NOMO-1 treated with DMSO at 0.1 percent for 48 hours (cell line): ENCODE measurements at regions not wholly inside any gene's neighbourhood (a gene's known extent, or its start where the extent isn't known, plus 50 kb on each side); places are given as distances from the start of the nearest gene placed in this dataset.
"Not testable (repeated sequence)": the region's sequence is repeated elsewhere in the genome, so short reads cannot be mapped to it uniquely, and the experiment has no call there.

ENCODE experiments used
- DNase-seq: peaks from one replicate; lab custom pipeline; 2025; ENCODE audit not compliant: unreplicated experiment; lab: John Stamatoyannopoulos, UW

GRCh38 chr13:103931331-103931845 lies 865.2 kb upstream of the SLC10A2 start:
- DNase-seq: no peak

DNA sequence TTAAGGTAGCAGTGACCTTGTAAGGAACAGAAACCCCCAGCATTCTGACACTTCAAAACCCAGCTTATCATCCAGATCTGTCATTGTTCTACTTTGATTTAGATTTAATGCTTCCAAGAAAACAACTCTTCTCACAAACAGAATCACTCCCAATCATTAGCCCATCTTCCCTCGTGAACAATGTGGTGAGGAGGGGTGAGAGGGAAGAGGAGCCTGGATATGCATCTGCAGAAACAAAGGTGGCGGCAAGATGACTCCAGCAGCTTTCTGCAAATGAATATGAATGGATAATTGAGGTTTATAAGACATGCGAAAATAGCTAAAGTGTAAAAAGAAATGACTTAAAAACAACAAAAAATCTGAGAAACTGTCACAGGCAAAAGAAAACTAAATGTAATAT lies 859.9 kb upstream of the SLC10A2 start:
- no peak for DNase-seq

GRCh38 chr13:103908911-103909310 lies 842.7 kb upstream of the SLC10A2 start:
- DNase-seq: no peak

DNA sequence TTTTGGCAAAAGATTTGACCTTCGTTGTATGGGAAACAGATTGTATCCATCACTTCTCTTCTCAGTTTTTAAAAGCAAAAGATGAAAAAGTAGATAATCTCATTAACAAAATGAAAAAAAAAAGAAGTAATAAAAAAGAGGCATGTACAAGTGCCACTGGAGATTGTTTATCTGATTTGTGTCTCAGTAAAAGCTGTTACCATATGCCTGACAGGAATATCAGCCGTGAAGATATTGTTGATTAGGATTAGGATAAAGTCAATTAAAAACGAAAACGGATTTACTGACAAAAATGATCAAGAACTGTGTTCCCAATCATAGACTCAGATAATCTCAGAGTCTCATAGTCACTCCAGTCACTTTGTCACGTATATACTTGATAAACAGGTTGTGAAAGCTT lies 842.1 kb upstream of the SLC10A2 start:
- no peak for DNase-seq

DNA sequence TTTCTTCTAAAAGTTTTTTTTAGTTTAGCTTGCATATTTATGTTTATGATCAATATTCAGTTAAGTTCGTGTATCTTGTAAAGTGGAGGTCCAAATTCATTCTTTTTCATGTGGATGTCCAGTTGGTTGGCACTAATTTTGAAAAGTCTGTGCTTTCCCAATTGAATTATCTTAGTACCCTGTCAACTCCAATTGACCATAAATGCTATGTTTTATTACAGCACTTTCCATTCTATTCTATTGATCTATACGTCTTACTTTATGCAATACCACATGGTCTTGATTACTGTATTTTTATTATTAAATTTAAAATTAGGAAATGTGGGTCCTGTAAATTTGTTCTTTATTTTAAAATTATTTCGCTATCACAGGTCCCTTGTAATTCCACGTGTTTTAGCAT lies 837.6 kb upstream of the SLC10A2 start:
- no peak for DNase-seq

DNA sequence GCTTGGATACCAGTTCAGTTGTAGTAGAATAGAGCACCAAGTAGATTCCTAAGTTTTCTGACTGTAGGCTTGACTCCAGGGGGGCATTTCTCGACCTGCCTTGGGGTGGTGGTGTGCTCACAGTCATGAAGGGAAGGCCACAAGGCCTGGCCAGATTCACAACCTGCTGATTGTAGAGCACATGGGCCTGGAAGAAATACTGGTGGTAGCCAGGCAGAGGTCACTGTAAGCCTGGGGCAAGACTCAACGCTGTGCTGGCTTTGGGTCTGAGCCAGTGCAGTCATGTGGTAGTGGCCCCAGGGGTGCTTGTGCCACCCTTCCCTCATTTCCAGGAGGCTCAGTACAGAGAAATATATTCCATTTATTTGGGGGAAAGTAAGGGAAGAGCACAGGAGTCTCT lies 832.3 kb upstream of the SLC10A2 start:
- DNase-seq: no peak

DNA sequence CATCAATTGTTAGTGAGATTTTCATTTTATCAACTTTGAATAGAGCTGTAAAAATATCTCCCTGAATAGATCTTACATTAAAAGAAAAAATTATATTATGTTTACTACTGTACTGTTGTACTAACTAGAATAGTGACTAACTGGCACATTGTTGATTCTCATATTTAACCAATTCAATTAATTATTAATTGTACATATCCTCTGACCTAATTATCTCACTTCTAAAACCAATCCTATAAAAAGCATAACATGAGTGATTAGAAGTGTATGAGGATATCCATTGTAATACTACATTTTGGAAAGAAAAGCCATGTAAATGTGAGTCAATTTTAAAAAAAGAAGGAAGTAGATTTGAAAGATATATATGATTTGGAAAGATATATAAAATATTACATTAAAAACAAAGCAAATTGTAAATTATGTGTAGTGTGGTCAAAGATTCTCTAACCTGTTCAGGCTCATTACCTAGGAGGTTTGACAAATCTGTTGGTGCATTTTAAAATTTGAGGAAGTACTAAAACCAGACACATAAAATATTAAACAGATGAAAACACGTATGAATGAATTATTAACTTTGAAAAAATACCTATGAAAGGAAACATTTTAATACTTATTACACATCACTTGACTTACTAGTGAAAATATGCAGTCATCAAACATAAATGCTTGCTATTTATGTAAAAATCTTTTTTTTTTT lies 829.8 kb upstream of the SLC10A2 start:
- DNase-seq: no peak

- DNase-seq: no peak
Measured at GRCh38 chr13:103894626-103895025, 828.4 kb upstream of the SLC10A2 start.

- DNase-seq: no peak
Measured at GRCh38 chr13:103884101-103884723, 818.0 kb upstream of the SLC10A2 start.

DNA sequence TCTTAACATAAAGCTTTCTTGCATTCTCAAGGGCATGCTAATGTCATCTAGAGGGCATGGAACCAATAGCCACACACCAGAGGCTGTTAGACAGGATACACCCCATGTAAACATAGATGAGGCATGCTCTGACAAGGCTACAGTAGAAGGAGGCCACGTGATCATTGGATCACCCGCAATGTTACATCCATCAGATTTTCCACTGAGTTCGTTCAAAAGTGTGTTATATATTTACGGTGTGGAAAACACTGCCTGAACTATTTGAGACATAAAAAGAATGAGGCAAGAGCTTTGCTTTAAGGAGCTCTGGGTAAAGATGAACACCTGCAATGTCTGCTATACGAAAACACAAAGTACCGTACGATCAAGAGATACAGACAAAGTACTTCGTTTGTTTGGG lies 817.5 kb upstream of the SLC10A2 start:
- no peak for DNase-seq

GRCh38 chr13:103883164-103883563 lies 816.9 kb upstream of the SLC10A2 start:
- no peak for DNase-seq

DNA sequence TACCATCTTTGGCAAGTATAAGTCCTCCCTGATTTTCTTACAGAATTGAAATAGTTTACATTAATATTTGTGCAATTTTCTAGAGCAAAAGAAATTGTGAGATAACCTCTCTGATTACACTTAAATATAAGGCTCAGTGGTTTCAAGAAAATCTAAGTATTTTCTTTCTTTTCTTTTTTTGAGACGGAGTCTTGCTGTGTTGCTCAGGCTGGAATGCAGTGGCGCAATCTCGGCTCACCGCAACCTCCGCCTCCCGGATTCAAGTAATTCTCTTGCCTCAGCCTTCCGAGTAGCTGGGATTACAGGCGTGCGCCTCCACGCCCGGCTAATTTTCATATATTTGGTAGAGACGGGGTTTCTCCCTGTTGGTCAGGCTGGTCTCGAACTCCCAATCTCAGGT lies 813.9 kb upstream of the SLC10A2 start:
- DNase-seq: not testable (repeated sequence)

GRCh38 chr13:103878891-103879605 lies 812.8 kb upstream of the SLC10A2 start:
- no peak for DNase-seq

DNA sequence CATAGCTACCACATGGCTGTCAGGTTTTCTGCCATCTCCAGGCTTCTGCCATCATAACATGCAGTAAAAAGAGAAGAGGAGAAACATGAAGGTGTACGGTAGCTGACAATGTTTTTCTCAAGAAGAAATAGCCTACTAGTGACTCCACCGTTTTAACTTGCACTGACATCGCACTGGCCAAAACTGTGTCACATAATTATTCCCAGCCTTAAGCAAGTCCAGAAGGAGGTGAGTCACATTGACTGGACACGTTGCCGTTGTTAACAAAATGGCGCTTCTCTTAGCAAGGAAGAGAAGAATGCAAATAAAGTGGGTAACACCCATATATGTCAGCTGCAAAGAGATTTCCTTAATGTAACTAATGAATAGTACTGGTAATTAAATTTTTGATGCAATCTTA lies 810.4 kb upstream of the SLC10A2 start:
- DNase-seq: no peak

- no peak for DNase-seq
Measured at GRCh38 chr13:103873725-103874124, 807.5 kb upstream of the SLC10A2 start.

GRCh38 chr13:103866048-103866447 lies 799.8 kb upstream of the SLC10A2 start:
- DNase-seq: no peak

DNA sequence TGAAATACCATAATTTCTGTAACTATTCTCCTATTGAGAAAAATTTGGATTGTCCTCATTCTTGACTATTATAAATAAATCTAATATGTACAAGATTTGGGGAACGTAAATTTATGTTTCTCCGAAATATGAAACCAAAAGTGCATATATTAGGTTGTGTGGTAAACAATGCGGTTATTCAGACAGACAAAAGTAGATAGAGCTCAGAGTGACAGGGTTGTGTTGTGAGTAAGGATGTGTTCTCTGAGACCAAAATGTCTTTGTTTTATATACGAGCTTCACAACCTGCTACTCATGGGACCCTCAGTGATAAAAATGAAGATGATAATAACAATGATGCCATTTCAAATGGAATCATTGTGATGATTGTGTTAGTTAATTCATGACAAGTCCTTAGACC lies 796.3 kb upstream of the SLC10A2 start:
- no peak for DNase-seq

GRCh38 chr13:103859952-103860351 lies 793.7 kb upstream of the SLC10A2 start:
- DNase-seq: no peak

- no peak for DNase-seq
Measured at GRCh38 chr13:103852036-103852435, 785.8 kb upstream of the SLC10A2 start.

- no peak for DNase-seq
Measured at GRCh38 chr13:103844471-103844870, 778.3 kb upstream of the SLC10A2 start.

GRCh38 chr13:103839460-103839859 lies 773.2 kb upstream of the SLC10A2 start:
- DNase-seq: no peak

- DNase-seq: no peak
Measured at GRCh38 chr13:103835052-103835451, 768.8 kb upstream of the SLC10A2 start.
